ENCODE measurements at regions not wholly inside any gene's neighbourhood (a gene's known extent, or its start where the extent isn't known, plus 50 kb on each side); places are given as distances from the start of the nearest gene placed in this dataset.

GRCh38 chr1:186511761-186512637, 51.1 kb upstream of the PDC start:
- peak; percentile 44 for TF ChIP-seq IKZF1 (conservative IDR thresholded peaks at IDR 0.05)
- TF ChIP-seq CBX3 (IDR thresholded peaks at IDR 0.05; ENCODE audit: borderline replicate concordance, low read depth): no peak
- TF ChIP-seq NRF1 (conservative IDR thresholded peaks at IDR 0.05; ENCODE audit: low read depth, low read length): no peak
- TF ChIP-seq ZNF687 (IDR thresholded peaks at IDR 0.05): no peak
